Transverse colon (tissue), 4 donors: ENCODE measurements at regions not wholly inside any gene's neighbourhood (a gene's known extent, or its start where the extent isn't known, plus 50 kb on each side); places are given as distances from the start of the nearest gene placed in this dataset.

Source experiments
- POLR2AphosphoS5 ChIP-seq, 3 donors: sonication (generic); formaldehyde crosslinking; IDR thresholded peaks; one replicate each; pipeline ENCODE4 v1.6.1; 2016; ENCODE audit warnings: antibody characterized with exemption in 3 of 3
- TF ChIP-seq, protein P1 (sequence below), 5 experiments: fragments of 200-600 bp in 3 of 5; fragments of 450-650 bp in 2 of 5; sonication (generic) in 3 of 5; IDR thresholded peaks; 1 replicate in 2 of 5; 2 replicates in 3 of 5; pipeline ENCODE4 v1.5.1; 2016 to 2017; ENCODE audit warnings: antibody characterized with exemption in 5 of 5, inconsistent platforms in 3 of 5, mild to moderate bottlenecking in 2 of 5, moderate library complexity in 1 of 5

DNA sequence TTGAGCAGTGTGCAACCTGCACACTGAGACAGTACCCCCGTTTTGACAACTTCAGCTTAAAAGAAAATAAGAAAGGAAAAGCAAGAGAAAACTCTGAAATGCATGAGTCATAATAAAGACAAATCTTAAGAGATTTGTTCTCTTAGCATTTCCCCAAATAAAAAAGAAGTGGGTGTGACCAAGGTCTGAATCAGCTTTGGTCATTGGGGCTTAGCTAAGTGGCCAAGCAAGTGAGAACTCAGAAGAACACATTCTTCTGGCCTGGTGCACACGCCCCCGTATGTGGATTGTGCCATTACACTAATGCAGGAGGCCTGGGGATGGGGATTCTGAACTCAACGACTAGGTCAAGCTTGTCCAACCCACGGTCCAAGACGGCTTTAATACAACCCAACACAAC, 56.9 kb upstream of the PDZRN3 start:
- TF ChIP-seq, protein P1, sequence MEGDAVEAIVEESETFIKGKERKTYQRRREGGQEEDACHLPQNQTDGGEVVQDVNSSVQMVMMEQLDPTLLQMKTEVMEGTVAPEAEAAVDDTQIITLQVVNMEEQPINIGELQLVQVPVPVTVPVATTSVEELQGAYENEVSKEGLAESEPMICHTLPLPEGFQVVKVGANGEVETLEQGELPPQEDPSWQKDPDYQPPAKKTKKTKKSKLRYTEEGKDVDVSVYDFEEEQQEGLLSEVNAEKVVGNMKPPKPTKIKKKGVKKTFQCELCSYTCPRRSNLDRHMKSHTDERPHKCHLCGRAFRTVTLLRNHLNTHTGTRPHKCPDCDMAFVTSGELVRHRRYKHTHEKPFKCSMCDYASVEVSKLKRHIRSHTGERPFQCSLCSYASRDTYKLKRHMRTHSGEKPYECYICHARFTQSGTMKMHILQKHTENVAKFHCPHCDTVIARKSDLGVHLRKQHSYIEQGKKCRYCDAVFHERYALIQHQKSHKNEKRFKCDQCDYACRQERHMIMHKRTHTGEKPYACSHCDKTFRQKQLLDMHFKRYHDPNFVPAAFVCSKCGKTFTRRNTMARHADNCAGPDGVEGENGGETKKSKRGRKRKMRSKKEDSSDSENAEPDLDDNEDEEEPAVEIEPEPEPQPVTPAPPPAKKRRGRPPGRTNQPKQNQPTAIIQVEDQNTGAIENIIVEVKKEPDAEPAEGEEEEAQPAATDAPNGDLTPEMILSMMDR (IDR thresholded peaks at IDR 0.05): no peak
- no peak for TF ChIP-seq POLR2AphosphoS5 (IDR thresholded peaks at IDR 0.05)
